OCI-LY7 (cell line): ENCODE measurements at regions not wholly inside any gene's neighbourhood (a gene's known extent, or its start where the extent isn't known, plus 50 kb on each side); places are given as distances from the start of the nearest gene placed in this dataset.

Experiments
- BruUV-seq: library from RNA; stranded (reverse); fragments of 400-500 nt; replicated peaks from 2 replicates; lab custom pipeline; 2021; lab: Mats Ljungman, UMichigan
- CTCF ChIA-PET: fragments of 300-600 bp; sonication (Branson Sonifier 250); formaldehyde crosslinking; loops from one replicate; lab custom pipeline; 2022; ENCODE audit warnings: antibody characterized with exemption; ENCODE audit not compliant: unreplicated experiment; lab: Charles Lee
- POLR2A ChIA-PET: fragments of 300-600 bp; sonication (Branson Sonifier 250); formaldehyde crosslinking; loops from one replicate; lab custom pipeline; 2022; ENCODE audit warnings: antibody characterized with exemption; lab: Charles Lee
- DNase-seq: peaks from one replicate; pipeline ENCODE4 v3.0.0-alpha.2; 2015; ENCODE audit warnings: low spot score
- H2AFZ ChIP-seq: fragments of 200-600 bp; sonication (generic), shearing (Covaris generic); 2 replicates; pipeline ENCODE4 v1.6.1; 2014; ENCODE audit warnings: mild to moderate bottlenecking, antibody characterized with exemption, low read length, moderate library complexity
- H3K27ac ChIP-seq: fragments of 200-600 bp; sonication (generic); 2 replicates; pipeline ENCODE4 v1.5.1; 2014; ENCODE audit warnings: mixed run types, low read depth, mild to moderate bottlenecking, moderate library complexity, low read length, inconsistent platforms; ENCODE audit not compliant: poor library complexity, severe bottlenecking
- H3K36me3 ChIP-seq: fragments of 200-600 bp; sonication (generic); 2 replicates; pipeline ENCODE4 v1.6.1; 2014; ENCODE audit warnings: mild to moderate bottlenecking, antibody characterized with exemption, low read length, moderate library complexity, mixed read lengths; ENCODE audit not compliant: insufficient read depth
- H3K4me1 ChIP-seq: fragments of 200-600 bp; sonication (generic); 2 replicates; pipeline ENCODE4 v1.5.1; 2014; ENCODE audit warnings: mild to moderate bottlenecking, low read length; ENCODE audit not compliant: insufficient read depth, poor library complexity, severe bottlenecking
- H3K4me2 ChIP-seq: fragments of 200-600 bp; sonication (generic); 2 replicates; pipeline ENCODE4 v1.6.1; 2014; ENCODE audit warnings: mild to moderate bottlenecking, low read length
- H3K4me3 ChIP-seq: fragments of 200-600 bp; sonication (generic); 2 replicates; pipeline ENCODE4 v1.5.1; 2014; ENCODE audit warnings: mild to moderate bottlenecking, low read depth, low read length; ENCODE audit not compliant: poor library complexity, severe bottlenecking
- H3K79me2 ChIP-seq: fragments of 200-600 bp; sonication (generic); 2 replicates; pipeline ENCODE4 v1.6.1; 2016; ENCODE audit warnings: low read depth, mild to moderate bottlenecking, low read length, moderate library complexity, mixed read lengths; ENCODE audit not compliant: insufficient read depth
- H3K9me2 ChIP-seq: fragments of 200-600 bp; sonication (generic); 2 replicates; pipeline ENCODE4 v1.6.1; 2016; ENCODE audit warnings: mild to moderate bottlenecking, low read length, mixed read lengths; ENCODE audit not compliant: insufficient read depth
- H3K9me3 ChIP-seq: fragments of 200-600 bp; sonication (generic); 2 replicates; pipeline ENCODE4 v1.6.1; 2014; ENCODE audit warnings: mild to moderate bottlenecking, mixed run types, low read length, mixed read lengths
- H4K20me1 ChIP-seq: fragments of 200-600 bp; sonication (generic); 2 replicates; pipeline ENCODE4 v1.6.1; 2014; ENCODE audit warnings: mild to moderate bottlenecking, antibody characterized with exemption, low read length, moderate library complexity, mixed read lengths; ENCODE audit not compliant: insufficient read depth
- CTCF ChIP-seq: fragments of 200-600 bp; sonication (generic); conservative IDR thresholded peaks from 2 replicates; pipeline ENCODE4 v1.5.1; 2014; ENCODE audit warnings: mild to moderate bottlenecking, antibody characterized with exemption, low read length, moderate library complexity, mixed read lengths
- EZH2phosphoT487 ChIP-seq: fragments of 200-600 bp; sonication (generic); IDR thresholded peaks from 2 replicates; pipeline ENCODE4 v1.6.1; 2018; ENCODE audit warnings: low read depth, borderline replicate concordance, mild to moderate bottlenecking, mixed run types, antibody characterized with exemption, low read length, moderate library complexity, mixed read lengths
- intact Hi-C: fragments of 100-400 bp; cut with micrococcal nuclease; formaldehyde crosslinking; loops from one replicate; pipeline ENCODE4 v1.10.0; 2022; ENCODE audit not compliant: unreplicated experiment

- DNase-seq, result no peak
- H3K4me3 ChIP-seq, result no peak overlapping the region
- TF ChIP-seq EZH2phosphoT487 (no peak), CTCF (no peak)
- no peak overlapping the region for H3K4me2 ChIP-seq
- no peaks in the 10 kb centered on the region for H3K4me1 ChIP-seq
- no peak overlapping the region for H3K27ac ChIP-seq
- no peaks in the 10 kb centered on the region for H3K9me3 ChIP-seq
- CTCF ChIA-PET, result no interaction called here
- BruUV-seq, result no TSS peak
- H3K36me3 ChIP-seq, result no peaks in the 10 kb centered on the region
- H3K9me2 ChIP-seq, result no peaks in the 10 kb centered on the region
- POLR2A ChIA-PET, result interaction anchor here (0.9 kb wide), 1 partner anchor 18 kb away, joined by 3 read pairs; no protein-coding TSS in a partner anchor
- H3K79me2 ChIP-seq, result no peaks in the 10 kb centered on the region
- intact Hi-C loops, result no loop called here
- H4K20me1 ChIP-seq, result no peaks in the 10 kb centered on the region
- H2AFZ ChIP-seq, result no peak overlapping the region
Observed at GRCh38 chr2:226413498-226414130, 386.0 kb downstream of the IRS1 start.

GRCh38 chr2:226411727-226412360, 387.8 kb downstream of the IRS1 start:
- no peak for DNase-seq
- ChIA-PET POLR2A (no interaction called here), CTCF (no interaction called here)
- Histone ChIP-seq H3K4me1 (no peaks in the 10 kb centered on the region), H3K36me3 (no peaks in the 10 kb centered on the region), H3K9me2 (no peaks in the 10 kb centered on the region), H3K79me2 (no peaks in the 10 kb centered on the region), H3K4me3 (no peak overlapping the region), H3K4me2 (no peak overlapping the region), H4K20me1 (no peaks in the 10 kb centered on the region), H3K27ac (no peak overlapping the region), H3K9me3 (no peaks in the 10 kb centered on the region), H2AFZ (no peak overlapping the region)
- TF ChIP-seq CTCF, result no peak
- no peak for TF ChIP-seq EZH2phosphoT487
- no TSS peak for BruUV-seq
- intact Hi-C loops, result no loop called here

- Histone ChIP-seq H2AFZ (no peak overlapping the region), H3K36me3 (no peaks in the 10 kb centered on the region), H3K27ac (no peak overlapping the region), H3K4me2 (no peak overlapping the region), H3K9me2 (no peaks in the 10 kb centered on the region), H4K20me1 (no peaks in the 10 kb centered on the region), H3K9me3 (no peaks in the 10 kb centered on the region), H3K4me3 (no peak overlapping the region), H3K4me1 (no peaks in the 10 kb centered on the region), H3K79me2 (no peaks in the 10 kb centered on the region)
- BruUV-seq, result no TSS peak
- CTCF ChIA-PET, result no interaction called here
- POLR2A ChIA-PET, result no interaction called here
- no peak for DNase-seq
- no peak for TF ChIP-seq CTCF
- no peak for TF ChIP-seq EZH2phosphoT487
- intact Hi-C loops, result no loop called here
Observed at GRCh38 chr2:226411205-226411604, 388.4 kb downstream of the IRS1 start.
